Right lobe of liver (tissue), 6 donors: ENCODE measurements at regions not wholly inside any gene's neighbourhood (a gene's known extent, or its start where the extent isn't known, plus 50 kb on each side); places are given as distances from the start of the nearest gene placed in this dataset.

Source experiments
- ATAC-seq, 4 donors: fragments of 200-7000 bp; cut with Tn5 transposase; one replicate each; pipeline ENCODE4 v1.9.1; 2020; ENCODE audit warnings: mild to moderate bottlenecking in 4 of 4, moderate library complexity in 4 of 4
- DNase-seq, 3 donors: peaks; one replicate each; pipeline ENCODE4 v3.0.0-alpha.2; 2020
- H3K27ac ChIP-seq, 3 donors: fragments of 200-600 bp; one replicate each; pipeline ENCODE4 v1.8.0; 2022
- H3K27me3 ChIP-seq, 2 donors: fragments of 200-600 bp; one replicate each; pipeline ENCODE4 v1.8.0; 2022
- H3K36me3 ChIP-seq, 4 donors: fragments of 200-600 bp; sonication (generic) in 1 of 4; one replicate each; pipeline versions ENCODE4 v1.5.1 to v1.8.0; 2017 to 2022; ENCODE audit warnings: control low read depth in 1 of 4
- H3K4me1 ChIP-seq, 4 donors: fragments of 200-600 bp; sonication (generic) in 1 of 4; one replicate each; pipeline versions ENCODE4 v1.5.1 to v1.8.0; 2017 to 2022; ENCODE audit warnings: control low read depth in 1 of 4
- H3K4me3 ChIP-seq, 3 donors: fragments of 200-600 bp; one replicate each; pipeline ENCODE4 v1.8.0; 2022
- H3K9me3 ChIP-seq, 4 donors: fragments of 200-600 bp; sonication (generic) in 1 of 4; one replicate each; pipeline versions ENCODE4 v1.5.1 to v1.8.0; 2017 to 2022; ENCODE audit warnings: control low read depth in 1 of 4
- POLR2A ChIP-seq: fragments of 450-650 bp; IDR thresholded peaks from one replicate; pipeline ENCODE4 v1.6.1; 2017; ENCODE audit warnings: antibody characterized with exemption, mild to moderate bottlenecking
- WGBS: methylation state at CpG from one replicate; pipeline ENCODE4 v1.1.6; 2018; ENCODE audit warnings: low coverage, low lambda C conversion rate; ENCODE audit not compliant: insufficient coverage; ENCODE audit errors: missing lambda C conversion rate; 5-methylcytosine and 5-hydroxymethylcytosine counted together
- intact Hi-C, 2 donors: fragments of 100-400 bp; cut with DNase I; formaldehyde crosslinking; loops; one replicate each; pipeline versions ENCODE4 v1.11.2 to v1.14.1; 2022
- TF ChIP-seq, protein P1 (sequence below), 4 donors: fragments of 200-600 bp in 3 of 4; fragments of 450-650 bp in 1 of 4; IDR thresholded peaks; one replicate each; pipeline versions ENCODE4 v1.5.1 to v1.8.0; 2016 to 2022; ENCODE audit warnings: antibody characterized with exemption in 4 of 4, mild to moderate bottlenecking in 2 of 4
- donor health status: DM: no; HTN: yes; CAD: no.
- donor health status: DM: no; HTN: no; CAD: no.
- donor health status: DM: no; HTN: no; CAD: no.
- donor health status: DM: no; HTN: yes; CAD: no.
- donor health status: DM: no; HTN: yes; CAD: no.

GRCh38 chr5:87109746-87110145, 157.9 kb upstream of the RASA1 start:
- Histone ChIP-seq H3K9me3 (no peaks in the 10 kb centered on the region), H3K27ac (no peak overlapping the region), H3K36me3 (no peaks in the 10 kb centered on the region), H3K4me1 (no peaks in the 10 kb centered on the region), H3K4me3 (no peak overlapping the region), H3K27me3 (no peaks in the 10 kb centered on the region)
- WGBS: 56% methylated on average over 1 of the region's 2 CpGs
- intact Hi-C loops: no loop called here
- DNase-seq (no peak), ATAC-seq (peak; percentile 50 to 72 (median 58))
- TF ChIP-seq, protein P1, sequence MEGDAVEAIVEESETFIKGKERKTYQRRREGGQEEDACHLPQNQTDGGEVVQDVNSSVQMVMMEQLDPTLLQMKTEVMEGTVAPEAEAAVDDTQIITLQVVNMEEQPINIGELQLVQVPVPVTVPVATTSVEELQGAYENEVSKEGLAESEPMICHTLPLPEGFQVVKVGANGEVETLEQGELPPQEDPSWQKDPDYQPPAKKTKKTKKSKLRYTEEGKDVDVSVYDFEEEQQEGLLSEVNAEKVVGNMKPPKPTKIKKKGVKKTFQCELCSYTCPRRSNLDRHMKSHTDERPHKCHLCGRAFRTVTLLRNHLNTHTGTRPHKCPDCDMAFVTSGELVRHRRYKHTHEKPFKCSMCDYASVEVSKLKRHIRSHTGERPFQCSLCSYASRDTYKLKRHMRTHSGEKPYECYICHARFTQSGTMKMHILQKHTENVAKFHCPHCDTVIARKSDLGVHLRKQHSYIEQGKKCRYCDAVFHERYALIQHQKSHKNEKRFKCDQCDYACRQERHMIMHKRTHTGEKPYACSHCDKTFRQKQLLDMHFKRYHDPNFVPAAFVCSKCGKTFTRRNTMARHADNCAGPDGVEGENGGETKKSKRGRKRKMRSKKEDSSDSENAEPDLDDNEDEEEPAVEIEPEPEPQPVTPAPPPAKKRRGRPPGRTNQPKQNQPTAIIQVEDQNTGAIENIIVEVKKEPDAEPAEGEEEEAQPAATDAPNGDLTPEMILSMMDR (IDR thresholded peaks at IDR 0.05): no peak
- TF ChIP-seq POLR2A: no peak

DNA sequence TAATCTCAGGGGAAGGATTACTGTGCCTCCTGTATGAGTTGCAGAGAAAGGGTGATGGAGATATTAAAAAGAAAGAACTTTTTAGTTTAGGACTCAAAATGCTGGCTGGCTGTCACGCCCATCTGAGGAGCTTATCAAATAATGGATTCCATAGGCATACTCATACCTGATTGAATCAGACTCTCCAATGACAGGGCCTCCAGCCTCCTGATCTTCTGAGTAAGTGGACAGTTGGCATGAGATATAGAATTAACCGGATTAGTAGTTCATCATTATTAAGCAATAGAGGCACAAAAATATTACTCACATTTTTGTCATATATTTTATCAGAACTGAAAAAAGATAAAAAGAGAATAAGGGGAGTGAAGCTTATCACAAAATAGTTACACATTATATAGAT, 157.0 kb upstream of the RASA1 start:
- WGBS: 42% methylated on average over 1 of the region's 2 CpGs

GRCh38 chr5:87113861-87114260, 153.8 kb upstream of the RASA1 start:
- H3K27me3 ChIP-seq: no peaks in the 10 kb centered on the region
- no peak for TF ChIP-seq POLR2A
- TF ChIP-seq, protein P1 (IDR thresholded peaks at IDR 0.05): no peak
- no peaks in the 10 kb centered on the region for H3K36me3 ChIP-seq
- WGBS: 49% methylated on average over 3 of the region's 3 CpGs
- no peaks in the 10 kb centered on the region for H3K4me1 ChIP-seq
- intact Hi-C loops: no loop called here
- DNase-seq: no peak
- no peaks in the 10 kb centered on the region for H3K9me3 ChIP-seq
- H3K27ac ChIP-seq: no peak overlapping the region
- H3K4me3 ChIP-seq: no peak overlapping the region
- ATAC-seq: no peak

More for the DNA sequence above, 157.0 kb upstream of the RASA1 start:
- no peak for TF ChIP-seq POLR2A
- TF ChIP-seq, protein P1 (IDR thresholded peaks at IDR 0.05): no peak
- Histone ChIP-seq H3K27ac (no peak overlapping the region), H3K9me3 (no peaks in the 10 kb centered on the region), H3K27me3 (no peaks in the 10 kb centered on the region), H3K36me3 (no peaks in the 10 kb centered on the region), H3K4me1 (no peaks in the 10 kb centered on the region), H3K4me3 (no peak overlapping the region)
- ATAC-seq (no peak), DNase-seq (no peak)
- intact Hi-C loops: no loop called here

DNA sequence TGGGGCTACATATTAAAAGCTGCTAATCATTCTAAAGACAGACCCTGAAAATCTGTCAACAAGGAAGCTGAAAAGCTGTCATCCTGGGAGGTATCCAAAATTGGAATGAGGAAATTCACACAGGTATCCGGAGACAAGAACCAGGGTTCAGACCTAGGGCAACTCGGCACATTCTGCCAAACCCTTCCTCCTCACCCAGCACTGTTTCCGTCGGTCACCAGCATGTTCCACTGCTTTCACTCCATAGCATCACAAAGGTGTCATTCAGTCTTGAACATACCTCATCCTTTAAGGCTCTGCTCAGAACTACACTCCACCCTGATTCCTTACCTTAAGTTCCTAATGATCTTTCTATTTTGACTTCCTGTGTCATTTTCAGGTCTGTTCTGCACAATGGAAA, 153.1 kb upstream of the RASA1 start:
- Histone ChIP-seq H3K27me3 (no peaks in the 10 kb centered on the region), H3K36me3 (no peaks in the 10 kb centered on the region), H3K9me3 (no peaks in the 10 kb centered on the region), H3K4me3 (no peak overlapping the region), H3K4me1 (no peaks in the 10 kb centered on the region), H3K27ac (no peak overlapping the region)
- intact Hi-C loops: no loop called here
- ATAC-seq (no peak), DNase-seq (no peak)
- WGBS: 63% methylated on average over 4 of the region's 4 CpGs
- TF ChIP-seq, protein P1 (IDR thresholded peaks at IDR 0.05): no peak
- no peak for TF ChIP-seq POLR2A

DNA sequence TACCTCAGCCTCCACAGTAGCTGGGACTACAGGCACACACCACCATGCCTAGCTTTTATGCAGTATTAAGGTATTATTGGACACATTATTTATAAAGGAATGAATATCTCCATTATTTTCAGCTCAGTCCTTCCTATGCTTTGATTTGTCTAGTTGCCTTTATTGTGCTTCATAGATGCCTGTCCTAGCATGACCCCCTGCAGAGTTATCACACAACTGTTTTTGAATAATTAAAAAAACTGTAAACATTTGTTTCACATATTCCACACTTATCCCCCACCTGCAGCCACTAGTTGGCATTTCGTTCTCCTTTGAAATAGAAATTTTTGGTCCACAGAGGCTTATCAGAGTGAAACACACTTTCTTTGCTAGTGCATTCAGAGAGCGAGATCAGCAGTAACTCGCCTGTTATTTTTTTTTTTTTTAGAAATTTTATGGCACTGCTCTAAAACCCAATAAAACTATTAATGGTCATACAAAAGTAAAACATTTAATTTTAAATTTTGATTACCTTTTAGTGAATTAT, 151.8 kb upstream of the RASA1 start:
- intact Hi-C loops: no loop called here
- Histone ChIP-seq H3K4me3 (no peak overlapping the region), H3K36me3 (no peaks in the 10 kb centered on the region), H3K27me3 (no peaks in the 10 kb centered on the region), H3K9me3 (no peaks in the 10 kb centered on the region), H3K4me1 (no peaks in the 10 kb centered on the region), H3K27ac (no peak overlapping the region)
- 52% methylated on average over 3 of the region's 3 CpGs for WGBS
- no peak for ATAC-seq
- TF ChIP-seq, protein P1 (IDR thresholded peaks at IDR 0.05): no peak
- TF ChIP-seq POLR2A: no peak
- no peak for DNase-seq
